ENCODE measurements at regions not wholly inside any gene's neighbourhood (a gene's known extent, or its start where the extent isn't known, plus 50 kb on each side); places are given as distances from the start of the nearest gene placed in this dataset.

DNA sequence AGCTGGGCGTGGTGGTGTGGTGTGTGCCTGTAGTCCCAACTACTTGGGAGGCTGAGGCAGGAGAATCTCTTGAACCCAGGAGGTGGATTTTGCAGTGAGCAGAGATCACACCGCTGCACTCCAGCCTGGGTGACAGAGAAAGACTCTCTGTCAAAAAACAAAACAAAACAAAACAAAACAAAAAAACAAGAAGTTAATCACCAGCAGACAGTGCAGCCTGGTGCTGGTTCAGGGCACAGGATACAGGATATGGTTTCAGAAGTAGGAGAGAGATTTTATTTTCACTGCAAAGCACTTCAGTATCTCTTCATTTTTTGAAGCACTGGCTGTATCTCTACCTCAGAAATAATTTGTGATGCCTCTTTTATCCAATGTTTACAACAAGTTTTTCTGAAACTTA, 1222.9 kb upstream of the PRKX start (continued):
- TF ChIP-seq ZNF462 (CRISPR knock-in tag; IDR thresholded peaks at IDR 0.05) (no peak), POLR2AphosphoS5 (IDR thresholded peaks at IDR 0.05; ENCODE audit: low read depth) (no peak), JUNB (IDR thresholded peaks at IDR 0.05; ENCODE audit: unreplicated experiment) (no peak), CREB1 (CRISPR knock-in tag; IDR thresholded peaks at IDR 0.05; ENCODE audit: low read depth) (no peak), STAT1 (IDR thresholded peaks at IDR 0.05; ENCODE audit: unreplicated experiment) (no peak), ZNF331 (CRISPR knock-in tag; IDR thresholded peaks at IDR 0.05; ENCODE audit: low read depth) (no peak)
- TF ChIP-seq, protein P1, sequence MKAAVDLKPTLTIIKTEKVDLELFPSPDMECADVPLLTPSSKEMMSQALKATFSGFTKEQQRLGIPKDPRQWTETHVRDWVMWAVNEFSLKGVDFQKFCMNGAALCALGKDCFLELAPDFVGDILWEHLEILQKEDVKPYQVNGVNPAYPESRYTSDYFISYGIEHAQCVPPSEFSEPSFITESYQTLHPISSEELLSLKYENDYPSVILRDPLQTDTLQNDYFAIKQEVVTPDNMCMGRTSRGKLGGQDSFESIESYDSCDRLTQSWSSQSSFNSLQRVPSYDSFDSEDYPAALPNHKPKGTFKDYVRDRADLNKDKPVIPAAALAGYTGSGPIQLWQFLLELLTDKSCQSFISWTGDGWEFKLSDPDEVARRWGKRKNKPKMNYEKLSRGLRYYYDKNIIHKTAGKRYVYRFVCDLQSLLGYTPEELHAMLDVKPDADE (IDR thresholded peaks at IDR 0.05) = no peak
- TF ChIP-seq, protein P2, sequence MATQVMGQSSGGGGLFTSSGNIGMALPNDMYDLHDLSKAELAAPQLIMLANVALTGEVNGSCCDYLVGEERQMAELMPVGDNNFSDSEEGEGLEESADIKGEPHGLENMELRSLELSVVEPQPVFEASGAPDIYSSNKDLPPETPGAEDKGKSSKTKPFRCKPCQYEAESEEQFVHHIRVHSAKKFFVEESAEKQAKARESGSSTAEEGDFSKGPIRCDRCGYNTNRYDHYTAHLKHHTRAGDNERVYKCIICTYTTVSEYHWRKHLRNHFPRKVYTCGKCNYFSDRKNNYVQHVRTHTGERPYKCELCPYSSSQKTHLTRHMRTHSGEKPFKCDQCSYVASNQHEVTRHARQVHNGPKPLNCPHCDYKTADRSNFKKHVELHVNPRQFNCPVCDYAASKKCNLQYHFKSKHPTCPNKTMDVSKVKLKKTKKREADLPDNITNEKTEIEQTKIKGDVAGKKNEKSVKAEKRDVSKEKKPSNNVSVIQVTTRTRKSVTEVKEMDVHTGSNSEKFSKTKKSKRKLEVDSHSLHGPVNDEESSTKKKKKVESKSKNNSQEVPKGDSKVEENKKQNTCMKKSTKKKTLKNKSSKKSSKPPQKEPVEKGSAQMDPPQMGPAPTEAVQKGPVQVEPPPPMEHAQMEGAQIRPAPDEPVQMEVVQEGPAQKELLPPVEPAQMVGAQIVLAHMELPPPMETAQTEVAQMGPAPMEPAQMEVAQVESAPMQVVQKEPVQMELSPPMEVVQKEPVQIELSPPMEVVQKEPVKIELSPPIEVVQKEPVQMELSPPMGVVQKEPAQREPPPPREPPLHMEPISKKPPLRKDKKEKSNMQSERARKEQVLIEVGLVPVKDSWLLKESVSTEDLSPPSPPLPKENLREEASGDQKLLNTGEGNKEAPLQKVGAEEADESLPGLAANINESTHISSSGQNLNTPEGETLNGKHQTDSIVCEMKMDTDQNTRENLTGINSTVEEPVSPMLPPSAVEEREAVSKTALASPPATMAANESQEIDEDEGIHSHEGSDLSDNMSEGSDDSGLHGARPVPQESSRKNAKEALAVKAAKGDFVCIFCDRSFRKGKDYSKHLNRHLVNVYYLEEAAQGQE (IDR thresholded peaks at IDR 0.05; ENCODE audit: unreplicated experiment) = no peak
